ENCODE measurements at regions not wholly inside any gene's neighbourhood (a gene's known extent, or its start where the extent isn't known, plus 50 kb on each side); places are given as distances from the start of the nearest gene placed in this dataset.

GRCh38 chr5:107021575-107021974, 649.2 kb downstream of the EFNA5 start (continued):
- TF ChIP-seq FOSL1 (IDR thresholded peaks at IDR 0.05; ENCODE audit: low read depth) (no peak), EGR1 (IDR thresholded peaks at IDR 0.05; ENCODE audit: low read depth) (no peak)

- no peaks in the 10 kb centered on the region for H3K9me2 ChIP-seq (ENCODE audit: insufficient read depth)
- TF ChIP-seq, protein P1, sequence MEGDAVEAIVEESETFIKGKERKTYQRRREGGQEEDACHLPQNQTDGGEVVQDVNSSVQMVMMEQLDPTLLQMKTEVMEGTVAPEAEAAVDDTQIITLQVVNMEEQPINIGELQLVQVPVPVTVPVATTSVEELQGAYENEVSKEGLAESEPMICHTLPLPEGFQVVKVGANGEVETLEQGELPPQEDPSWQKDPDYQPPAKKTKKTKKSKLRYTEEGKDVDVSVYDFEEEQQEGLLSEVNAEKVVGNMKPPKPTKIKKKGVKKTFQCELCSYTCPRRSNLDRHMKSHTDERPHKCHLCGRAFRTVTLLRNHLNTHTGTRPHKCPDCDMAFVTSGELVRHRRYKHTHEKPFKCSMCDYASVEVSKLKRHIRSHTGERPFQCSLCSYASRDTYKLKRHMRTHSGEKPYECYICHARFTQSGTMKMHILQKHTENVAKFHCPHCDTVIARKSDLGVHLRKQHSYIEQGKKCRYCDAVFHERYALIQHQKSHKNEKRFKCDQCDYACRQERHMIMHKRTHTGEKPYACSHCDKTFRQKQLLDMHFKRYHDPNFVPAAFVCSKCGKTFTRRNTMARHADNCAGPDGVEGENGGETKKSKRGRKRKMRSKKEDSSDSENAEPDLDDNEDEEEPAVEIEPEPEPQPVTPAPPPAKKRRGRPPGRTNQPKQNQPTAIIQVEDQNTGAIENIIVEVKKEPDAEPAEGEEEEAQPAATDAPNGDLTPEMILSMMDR (IDR thresholded peaks at IDR 0.05 in 2 of 3, conservative IDR thresholded peaks at IDR 0.05 in 1 of 3; ENCODE audit: borderline replicate concordance in 1 of 3, insufficient read depth in 1 of 3, low read depth in 2 of 3, low read length in 2 of 3) = no peak
- no peaks in the 10 kb centered on the region for H4K20me1 ChIP-seq (ENCODE audit: insufficient read depth)
- no TSS peak for BruUV-seq (replicated peaks)
- no peak overlapping the region for H3K9ac ChIP-seq (ENCODE audit: low read length)
- H3K79me2 ChIP-seq (ENCODE audit: insufficient read depth, low read length) = no peaks in the 10 kb centered on the region
- H3K27me3 ChIP-seq (ENCODE audit: insufficient read depth, low read length) = no peaks in the 10 kb centered on the region
- H3K4me2 ChIP-seq (ENCODE audit: low read length) = no peak overlapping the region
- ChIA-PET CTCF (no interaction called here), POLR2A (no interaction called here), RAD21 (ENCODE audit: low non-redundant PET in 1 of 2, low total read pairs in 2 of 2, uncharacterized antibody in 2 of 2, unreplicated experiment in 2 of 2) (no interaction called here)
- H3K4me1 ChIP-seq (ENCODE audit: control insufficient read depth in 1 of 2, insufficient read depth in 2 of 2, low read length in 2 of 2) = no peaks in the 10 kb centered on the region
- no peak for DNase-seq (ENCODE audit: low read depth, low spot score)
- H3K4me3 ChIP-seq (replicated peaks in 1 of 2; ENCODE audit: low read depth in 1 of 2, low read length in 2 of 2) = no peak overlapping the region
- no peaks in the 10 kb centered on the region for H3K9me3 ChIP-seq (ENCODE audit: control insufficient read depth in 1 of 2, insufficient read depth in 1 of 2, low read depth in 1 of 2, low read length in 2 of 2)
- no peak overlapping the region for H2AFZ ChIP-seq (ENCODE audit: low read depth, low read length, poor library complexity, severe bottlenecking)
- ATAC-seq = no peak
- no peak overlapping the region for H3K27ac ChIP-seq (ENCODE audit: low read depth, low read length)
- intact Hi-C loops (cut with micrococcal nuclease) = no loop called here
- no peaks in the 10 kb centered on the region for H3K36me3 ChIP-seq (ENCODE audit: control insufficient read depth in 1 of 2, insufficient read depth in 2 of 2, low read length in 2 of 2)
Measured at GRCh38 chr5:107020626-107021025, 650.1 kb downstream of the EFNA5 start.

GRCh38 chr5:107017616-107018015, 653.1 kb downstream of the EFNA5 start:
- ATAC-seq (no peak), DNase-seq (ENCODE audit: low read depth, low spot score) (no peak)
- H3K27ac ChIP-seq (ENCODE audit: low read depth, low read length) = no peak overlapping the region
- H3K27me3 ChIP-seq (ENCODE audit: insufficient read depth, low read length) = no peaks in the 10 kb centered on the region
- no peaks in the 10 kb centered on the region for H3K9me3 ChIP-seq (ENCODE audit: control insufficient read depth in 1 of 2, insufficient read depth in 1 of 2, low read depth in 1 of 2, low read length in 2 of 2)
- CTCF ChIA-PET = no interaction called here
- H3K79me2 ChIP-seq (ENCODE audit: insufficient read depth, low read length) = no peaks in the 10 kb centered on the region
- H2AFZ ChIP-seq (ENCODE audit: low read depth, low read length, poor library complexity, severe bottlenecking) = no peak overlapping the region
- no peaks in the 10 kb centered on the region for H3K36me3 ChIP-seq (ENCODE audit: control insufficient read depth in 1 of 2, insufficient read depth in 2 of 2, low read length in 2 of 2)
- H3K9ac ChIP-seq (ENCODE audit: low read length) = no peak overlapping the region
- BruUV-seq (replicated peaks) = no TSS peak
- no peaks in the 10 kb centered on the region for H3K4me1 ChIP-seq (ENCODE audit: control insufficient read depth in 1 of 2, insufficient read depth in 2 of 2, low read length in 2 of 2)
- RAD21 ChIA-PET (ENCODE audit: low non-redundant PET in 1 of 2, low total read pairs in 2 of 2, uncharacterized antibody in 2 of 2, unreplicated experiment in 2 of 2) = no interaction called here
- POLR2A ChIA-PET = no interaction called here
- H3K9me2 ChIP-seq (ENCODE audit: insufficient read depth) = no peaks in the 10 kb centered on the region
- H3K4me3 ChIP-seq (replicated peaks in 1 of 2; ENCODE audit: low read depth in 1 of 2, low read length in 2 of 2) = no peak overlapping the region
- H3K4me2 ChIP-seq (ENCODE audit: low read length) = no peak overlapping the region
- H4K20me1 ChIP-seq (ENCODE audit: insufficient read depth) = no peaks in the 10 kb centered on the region
- TF ChIP-seq CBX3 (IDR thresholded peaks at IDR 0.05; ENCODE audit: low read depth) = no peak
- no peak for TF ChIP-seq SRF (IDR thresholded peaks at IDR 0.05; ENCODE audit: low read depth)
- no peak for TF ChIP-seq ZFX (IDR thresholded peaks at IDR 0.05)
- no peak for TF ChIP-seq TCF7L2 (IDR thresholded peaks at IDR 0.05; ENCODE audit: borderline replicate concordance, extremely low read depth, insufficient read depth, insufficient read length)
- no peak for TF ChIP-seq EZH2 (IDR thresholded peaks at IDR 0.05)
- TF ChIP-seq, protein P1 (IDR thresholded peaks at IDR 0.05 in 2 of 3, conservative IDR thresholded peaks at IDR 0.05 in 1 of 3; ENCODE audit: borderline replicate concordance in 1 of 3, insufficient read depth in 1 of 3, low read depth in 2 of 3, low read length in 2 of 3) = no peak
- no peak for TF ChIP-seq JUND (IDR thresholded peaks at IDR 0.05)
- intact Hi-C loops (cut with micrococcal nuclease) = no loop called here

All from HCT116 (cell line).